Stimulated activated CD4-positive, alpha-beta T cell treated with anti-CD3 and anti-CD28 coated beads, Interleukin-12 subunit alpha, Interleukin-12 subunit beta, amount 100 ng/mL, for 24 hours (primary cell): ENCODE measurements at regions not wholly inside any gene's neighbourhood (a gene's known extent, or its start where the extent isn't known, plus 50 kb on each side); places are given as distances from the start of the nearest gene placed in this dataset.
"Not testable (repeated sequence)": the region's sequence is repeated elsewhere in the genome, so short reads cannot be mapped to it uniquely, and the experiment has no call there.

Experiments
- DNase-seq, 2 experiments: peaks; one replicate each; pipeline ENCODE4 v3.0.0-alpha.2; 2020; ENCODE audit warnings: low read depth in 2 of 2

GRCh38 chr11:25501426-25501825 is 830.5 kb upstream of the ANO3 start:
- not testable (repeated sequence) for DNase-seq

- no peak for DNase-seq
Observed at GRCh38 chr11:25515576-25515975, 816.4 kb upstream of the ANO3 start.

GRCh38 chr11:25520459-25520858 is 811.5 kb upstream of the ANO3 start:
- no peak for DNase-seq

GRCh38 chr11:25527841-25528240 is 804.1 kb upstream of the ANO3 start:
- no peak for DNase-seq

- DNase-seq, result no peak
Observed at GRCh38 chr11:25529572-25529971, 802.4 kb upstream of the ANO3 start.

GRCh38 chr11:25535467-25536272 is 796.3 kb upstream of the ANO3 start:
- no peak for DNase-seq

- no peak for DNase-seq
Observed at GRCh38 chr11:25536289-25536688, 795.6 kb upstream of the ANO3 start.

- DNase-seq, result no peak
Observed at GRCh38 chr11:25537393-25537792, 794.5 kb upstream of the ANO3 start.

- DNase-seq, result no peak
Observed at GRCh38 chr11:25547292-25547691, 784.6 kb upstream of the ANO3 start.

- no peak for DNase-seq
Observed at GRCh38 chr11:25562417-25562816, 769.5 kb upstream of the ANO3 start.

- no peak for DNase-seq
Observed at GRCh38 chr11:25565846-25566245, 766.1 kb upstream of the ANO3 start.

- DNase-seq, result no peak
Observed at GRCh38 chr11:25566298-25567200, 765.4 kb upstream of the ANO3 start.

GRCh38 chr11:25576320-25576719 is 755.6 kb upstream of the ANO3 start:
- DNase-seq, result no peak

- not testable (repeated sequence) for DNase-seq
Observed at GRCh38 chr11:25579554-25579953, 752.4 kb upstream of the ANO3 start.

- DNase-seq, result no peak
Observed at GRCh38 chr11:25583596-25583995, 748.3 kb upstream of the ANO3 start.

GRCh38 chr11:25587496-25587895 is 744.4 kb upstream of the ANO3 start:
- DNase-seq, result no peak

GRCh38 chr11:25593221-25593620 is 738.7 kb upstream of the ANO3 start:
- no peak for DNase-seq

- DNase-seq, result no peak
Observed at GRCh38 chr11:25596701-25597100, 735.2 kb upstream of the ANO3 start.

- DNase-seq, result no peak
Observed at GRCh38 chr11:25597696-25598095, 734.2 kb upstream of the ANO3 start.

GRCh38 chr11:25602149-25602548 is 729.8 kb upstream of the ANO3 start:
- no peak for DNase-seq

GRCh38 chr11:25602959-25603358 is 729.0 kb upstream of the ANO3 start:
- DNase-seq, result no peak

- no peak for DNase-seq
Observed at GRCh38 chr11:25612806-25613205, 719.1 kb upstream of the ANO3 start.

GRCh38 chr11:25613451-25613850 is 718.5 kb upstream of the ANO3 start:
- no peak for DNase-seq
